NB4 (cell line): ENCODE measurements at regions not wholly inside any gene's neighbourhood (a gene's known extent, or its start where the extent isn't known, plus 50 kb on each side); places are given as distances from the start of the nearest gene placed in this dataset.

Experiments used
- DNase-seq: peaks from one replicate; pipeline ENCODE4 v3.0.0; 2010; ENCODE audit warnings: low read depth
- H3K4me3 ChIP-seq: one replicate; pipeline ENCODE4 v1.5.1; 2011; ENCODE audit warnings: mild to moderate bottlenecking, low read depth, low read length, moderate library complexity
- CTCF ChIP-seq: IDR thresholded peaks from one replicate; pipeline ENCODE4 v1.5.1; 2012; ENCODE audit warnings: low read depth, low read length
- MAX ChIP-seq: IDR thresholded peaks from 2 replicates; pipeline ENCODE4 v1.6.1; 2011; ENCODE audit warnings: low read depth, low read length
- MYC ChIP-seq: IDR thresholded peaks from 2 replicates; pipeline ENCODE4 v1.6.1; 2011; ENCODE audit warnings: low read depth, low read length
- POLR2A ChIP-seq: IDR thresholded peaks from 2 replicates; pipeline ENCODE4 v1.6.1; 2011; ENCODE audit warnings: mild to moderate bottlenecking; ENCODE audit not compliant: insufficient read length; ENCODE audit errors: extremely low read depth

- no peak for DNase-seq
Observed at GRCh38 chr6:68012822-68013221, 622.3 kb upstream of the ADGRB3 start.

GRCh38 chr6:68010936-68011335 is 624.1 kb upstream of the ADGRB3 start:
- H3K4me3 ChIP-seq: no peak overlapping the region
- no peak for DNase-seq
- TF ChIP-seq POLR2A: no peak
- TF ChIP-seq MYC: no peak
- no peak for TF ChIP-seq CTCF
- no peak for TF ChIP-seq MAX

More at GRCh38 chr6:68012822-68013221, 622.3 kb upstream of the ADGRB3 start:
- H3K4me3 ChIP-seq: no peak overlapping the region
- TF ChIP-seq CTCF (no peak), MAX (no peak)

- DNase-seq: no peak
- TF ChIP-seq MYC (no peak), MAX (no peak)
- no peak overlapping the region for H3K4me3 ChIP-seq
Observed at GRCh38 chr6:68008445-68008844, 626.6 kb upstream of the ADGRB3 start.

- no peak for DNase-seq
- no peak overlapping the region for H3K4me3 ChIP-seq
- TF ChIP-seq CTCF (no peak), MYC (no peak), MAX (no peak), POLR2A (no peak)
Observed at GRCh38 chr6:68007717-68008116, 627.4 kb upstream of the ADGRB3 start.

- no peak for DNase-seq
- TF ChIP-seq POLR2A: no peak
- no peak for TF ChIP-seq MYC
- no peak for TF ChIP-seq CTCF
- TF ChIP-seq MAX: no peak
- no peak overlapping the region for H3K4me3 ChIP-seq
Observed at GRCh38 chr6:67986694-67987232, 648.3 kb upstream of the ADGRB3 start.

GRCh38 chr6:67976486-67976885 is 658.6 kb upstream of the ADGRB3 start:
- no peak overlapping the region for H3K4me3 ChIP-seq
- DNase-seq: no peak
- TF ChIP-seq POLR2A (no peak), MAX (no peak), CTCF (no peak), MYC (no peak)
